ENCODE measurements at regions not wholly inside any gene's neighbourhood (a gene's known extent, or its start where the extent isn't known, plus 50 kb on each side); places are given as distances from the start of the nearest gene placed in this dataset.
"Not testable (repeated sequence)": the region's sequence is repeated elsewhere in the genome, so short reads cannot be mapped to it uniquely, and the experiment has no call there.

- no peak for TF ChIP-seq CTCF (IDR thresholded peaks at IDR 0.05)
- Mint-ChIP-seq H3K36me3 (ENCODE audit: low read depth) (peaks cover 26% of the 10 kb centered on the region), H3K4me1 (ENCODE audit: low read depth) (peaks cover 66% of the 10 kb centered on the region), H3K27me3 (ENCODE audit: insufficient read depth) (no peaks in the 10 kb centered on the region; the same call in 1 of the 2 replicates), H3K9me3 (peaks cover 9% of the 10 kb centered on the region), H3K27ac (peak overlapping the region; percentile 96), H3K4me3 (peak overlapping the region; percentile 59)
- DNase-seq: peak; percentile 76
Observed at GRCh38 chrX:45621376-45622041, 420.8 kb upstream of the DIPK2B start.

- Mint-ChIP-seq H3K4me1 (ENCODE audit: low read depth) (peaks cover 59% of the 10 kb centered on the region), H3K9me3 (peaks cover 9% of the 10 kb centered on the region), H3K27ac (peak overlapping the region; percentile 75), H3K27me3 (ENCODE audit: insufficient read depth) (no peaks in the 10 kb centered on the region; the same call in 1 of the 2 replicates), H3K4me3 (no peak overlapping the region), H3K36me3 (ENCODE audit: low read depth) (peaks cover 27% of the 10 kb centered on the region)
- TF ChIP-seq CTCF (IDR thresholded peaks at IDR 0.05): no peak
- DNase-seq: peak; percentile 42
Observed at GRCh38 chrX:45619290-45619689, 418.6 kb upstream of the DIPK2B start.

GRCh38 chrX:45615591-45615990 lies 414.9 kb upstream of the DIPK2B start:
- not testable (repeated sequence) for H3K27me3 Mint-ChIP-seq (ENCODE audit: insufficient read depth); DNase-seq; H3K27ac Mint-ChIP-seq; H3K4me3 Mint-ChIP-seq
- H3K36me3 Mint-ChIP-seq (ENCODE audit: low read depth): peaks cover 31% of the 10 kb centered on the region
- peaks cover 22% of the 10 kb centered on the region for H3K4me1 Mint-ChIP-seq (ENCODE audit: low read depth)
- H3K9me3 Mint-ChIP-seq: peaks cover 14% of the 10 kb centered on the region

- H3K4me1 Mint-ChIP-seq (ENCODE audit: low read depth): peaks cover 19% of the 10 kb centered on the region
- H3K4me3 Mint-ChIP-seq: no peak overlapping the region
- H3K36me3 Mint-ChIP-seq (ENCODE audit: low read depth): peaks cover 31% of the 10 kb centered on the region
- no peak overlapping the region for H3K27ac Mint-ChIP-seq
- no peak for DNase-seq
- no peaks in the 10 kb centered on the region; the same call in 1 of the 2 replicates for H3K27me3 Mint-ChIP-seq (ENCODE audit: insufficient read depth)
- no peak for TF ChIP-seq CTCF (IDR thresholded peaks at IDR 0.05)
- H3K9me3 Mint-ChIP-seq: peaks cover 14% of the 10 kb centered on the region
Observed at GRCh38 chrX:45614853-45615252, 414.2 kb upstream of the DIPK2B start.

GRCh38 chrX:45602151-45602550 lies 401.5 kb upstream of the DIPK2B start:
- peak; percentile 26 for DNase-seq
- TF ChIP-seq CTCF (IDR thresholded peaks at IDR 0.05): no peak
- H3K4me3 Mint-ChIP-seq: no peak overlapping the region
- peaks cover 4% of the 10 kb centered on the region for H3K9me3 Mint-ChIP-seq
- H3K27ac Mint-ChIP-seq: peak overlapping the region; percentile 24
- peaks cover 9% of the 10 kb centered on the region; the same call in 1 of the 2 replicates for H3K36me3 Mint-ChIP-seq (ENCODE audit: low read depth)
- H3K27me3 Mint-ChIP-seq (ENCODE audit: insufficient read depth): no peaks in the 10 kb centered on the region
- H3K4me1 Mint-ChIP-seq (ENCODE audit: low read depth): peaks cover 33% of the 10 kb centered on the region

GRCh38 chrX:45601052-45601451 lies 400.4 kb upstream of the DIPK2B start:
- H3K9me3 Mint-ChIP-seq: peaks cover 4% of the 10 kb centered on the region
- no peak overlapping the region for H3K4me3 Mint-ChIP-seq
- H3K27ac Mint-ChIP-seq: peak overlapping the region; percentile 65; the same call in 1 of the 2 replicates
- TF ChIP-seq CTCF (IDR thresholded peaks at IDR 0.05): no peak
- no peaks in the 10 kb centered on the region for H3K27me3 Mint-ChIP-seq (ENCODE audit: insufficient read depth)
- no peak for DNase-seq
- H3K36me3 Mint-ChIP-seq (ENCODE audit: low read depth): 0 out of 2 replicates have a peak, but pooled peaks cover 4% of the 10 kb centered on the region
- H3K4me1 Mint-ChIP-seq (ENCODE audit: low read depth): peaks cover 43% of the 10 kb centered on the region

Data from HFFc6 (cell line).